Suppressor macrophage treated with lipopolysaccharide for 4 hours (primary cell): ENCODE measurements at regions not wholly inside any gene's neighbourhood (a gene's known extent, or its start where the extent isn't known, plus 50 kb on each side); places are given as distances from the start of the nearest gene placed in this dataset.

Experiments used
- DNase-seq: peaks from one replicate; pipeline ENCODE4 v3.0.0-alpha.2; 2020

DNA sequence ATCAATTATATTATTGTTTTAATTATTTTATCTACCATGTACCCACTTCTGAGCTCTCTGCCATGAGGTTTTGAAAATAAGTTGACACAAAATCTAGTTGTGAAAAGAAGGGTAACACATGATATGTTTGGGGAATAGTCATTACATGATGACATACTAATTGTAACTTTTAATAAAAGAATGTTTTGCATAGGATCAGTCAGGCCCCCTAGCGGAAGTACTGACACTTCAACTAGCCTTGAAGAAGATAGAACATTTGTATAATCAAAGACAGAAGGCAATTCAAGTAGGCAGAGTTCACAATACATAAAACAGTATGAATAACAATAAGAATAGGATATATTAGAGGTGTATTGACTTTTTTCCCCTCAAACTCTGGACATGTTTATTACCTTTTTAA lies 1191.0 kb upstream of the AGA start:
- DNase-seq = no peak

DNA sequence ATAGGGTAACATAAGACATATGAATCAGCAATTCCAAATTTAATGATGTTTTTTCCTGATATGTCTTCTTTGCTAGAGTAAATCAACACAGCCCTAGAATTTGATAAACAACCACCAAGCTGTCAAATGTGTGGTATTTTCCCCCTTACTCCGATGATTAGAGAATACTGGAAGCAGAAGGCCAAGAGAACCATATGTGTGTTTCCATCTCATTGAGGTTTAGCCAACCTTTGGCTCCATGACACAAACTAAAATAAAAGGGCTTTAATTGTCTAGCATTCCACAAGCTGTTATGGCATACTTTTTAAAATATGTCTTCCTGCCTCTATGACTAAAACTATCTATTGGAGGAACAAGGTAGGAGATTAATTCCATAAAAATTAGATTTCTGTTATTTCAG lies 1222.4 kb upstream of the AGA start:
- no peak for DNase-seq

DNA sequence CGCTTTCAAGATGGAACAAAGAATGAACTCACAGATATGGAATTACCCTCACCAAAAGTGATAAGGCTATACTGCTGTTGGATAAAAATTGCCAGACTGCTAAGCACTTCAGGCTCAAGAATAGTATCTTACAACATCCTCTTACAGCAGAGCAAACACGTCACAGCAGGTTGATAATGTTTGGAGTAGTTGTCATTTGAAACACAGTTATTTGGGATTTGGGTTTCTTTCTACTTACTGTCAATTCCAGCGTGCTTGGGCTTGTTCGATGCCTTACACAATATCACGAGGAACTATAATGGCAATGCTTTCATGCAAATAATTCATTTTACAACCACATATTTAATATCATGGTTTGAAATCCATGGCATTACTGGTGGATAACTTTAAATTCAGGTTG lies 1223.7 kb upstream of the AGA start:
- DNase-seq = no peak

DNA sequence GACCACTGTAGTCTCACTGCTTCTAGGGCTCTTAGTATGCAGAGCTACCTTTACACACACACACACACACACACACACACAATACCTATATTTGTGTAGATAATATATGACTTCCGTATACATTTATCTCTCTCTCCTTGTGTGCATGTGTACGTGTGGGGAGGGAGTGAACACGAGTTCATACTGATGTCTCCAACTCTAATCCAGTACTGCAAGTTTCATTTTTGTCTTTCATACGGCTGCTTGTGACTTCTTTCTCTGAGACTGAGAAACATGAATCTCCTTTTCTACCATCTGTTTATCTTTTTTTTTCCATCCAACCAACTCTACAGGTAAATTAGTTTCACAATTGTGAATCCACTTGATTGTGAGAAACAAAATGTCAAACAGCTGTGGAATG lies 1229.5 kb upstream of the AGA start:
- DNase-seq = no peak

DNA sequence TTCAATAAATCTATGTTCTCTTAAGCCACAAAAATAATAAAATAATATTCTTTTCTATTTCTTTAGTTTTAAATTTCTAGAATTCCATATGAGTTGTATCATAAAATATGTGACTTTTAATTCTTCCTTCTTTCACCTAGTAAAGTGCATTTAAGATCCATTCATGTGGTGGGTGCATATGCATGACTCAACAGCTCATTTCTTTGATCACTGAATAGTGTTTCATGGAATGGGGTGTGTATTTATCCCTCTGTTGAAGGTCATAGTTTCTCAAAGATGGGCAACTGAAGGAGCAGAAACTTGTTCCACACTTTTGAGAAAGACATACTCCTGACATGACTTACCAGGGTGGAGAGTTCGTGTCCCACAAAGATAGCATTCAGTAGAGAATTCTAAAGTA lies 1230.3 kb upstream of the AGA start:
- DNase-seq = no peak

DNA sequence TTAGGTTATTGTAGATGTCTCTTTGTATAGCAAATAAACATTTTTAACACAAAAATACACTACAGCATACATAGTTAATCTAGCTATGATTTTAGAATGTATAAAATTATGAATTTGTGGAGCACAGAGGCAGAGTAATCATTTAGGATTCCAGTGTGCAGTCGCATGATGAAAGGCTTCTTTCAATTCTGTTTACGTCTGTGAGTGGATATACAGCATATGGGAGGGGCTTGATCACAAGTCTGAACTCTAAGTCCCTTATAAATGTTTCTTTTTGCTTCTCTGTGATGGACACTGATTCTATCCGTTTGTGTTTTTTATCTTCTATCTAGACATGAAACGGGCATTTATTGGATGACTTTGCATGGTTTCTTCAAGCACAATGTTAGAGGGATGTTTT lies 1239.6 kb upstream of the AGA start:
- no peak for DNase-seq

DNA sequence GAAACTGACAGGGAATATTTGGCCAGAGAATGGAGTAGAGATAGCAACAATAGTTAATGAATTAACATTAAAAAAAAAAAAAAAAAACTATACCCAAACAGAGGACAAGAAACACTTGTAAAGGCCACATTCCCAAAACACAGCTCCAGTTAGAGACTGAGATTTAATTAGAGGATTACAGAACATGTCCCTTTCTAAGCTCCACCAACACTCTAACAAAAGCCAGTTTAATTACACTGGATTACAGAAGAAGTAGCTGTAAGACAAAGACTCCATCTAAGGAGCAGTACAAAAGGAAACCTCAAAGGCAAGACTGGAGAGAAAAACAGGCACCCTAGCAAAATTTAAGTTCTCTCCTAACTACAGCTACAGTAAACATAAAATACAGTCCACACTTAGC lies 1247.7 kb upstream of the AGA start:
- no peak for DNase-seq

DNA sequence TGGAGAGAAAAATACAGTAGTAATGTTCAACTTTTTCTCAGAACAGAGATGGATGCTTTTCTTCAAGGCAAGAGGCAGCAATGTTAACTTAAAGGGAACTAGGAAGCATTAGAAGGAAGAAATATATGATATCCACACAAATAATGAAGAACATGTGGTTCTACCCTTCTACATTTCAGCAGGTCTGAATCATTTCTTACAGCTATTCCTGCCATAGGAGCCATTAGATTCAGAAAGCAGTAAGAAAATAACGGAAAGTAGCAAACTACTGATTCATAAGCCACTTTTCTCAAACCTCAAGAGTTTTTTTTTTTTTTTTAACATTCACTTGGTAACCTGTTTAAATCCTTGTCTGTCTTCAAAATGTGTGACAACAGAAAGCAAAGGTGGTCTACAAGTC lies 1251.6 kb upstream of the AGA start:
- DNase-seq = no peak

DNA sequence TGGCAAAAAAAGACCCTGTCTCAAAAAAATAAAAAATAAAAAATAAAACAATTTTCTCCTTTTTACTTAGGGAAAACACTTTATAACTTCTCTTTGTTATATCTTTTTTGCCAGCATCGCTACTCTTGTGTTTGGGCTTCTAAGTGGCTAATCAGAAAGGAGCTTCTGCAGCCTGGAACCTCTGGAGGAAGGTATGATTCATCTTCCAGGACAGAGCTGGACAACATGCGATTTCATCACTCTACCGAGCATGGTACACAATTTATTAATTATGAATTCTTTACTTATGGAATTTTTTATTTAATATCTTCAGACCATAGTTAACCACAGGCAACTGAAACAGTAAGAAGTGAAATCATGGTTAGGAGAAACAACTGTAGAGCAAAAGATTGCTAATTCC lies 1254.3 kb upstream of the AGA start:
- DNase-seq = no peak

DNA sequence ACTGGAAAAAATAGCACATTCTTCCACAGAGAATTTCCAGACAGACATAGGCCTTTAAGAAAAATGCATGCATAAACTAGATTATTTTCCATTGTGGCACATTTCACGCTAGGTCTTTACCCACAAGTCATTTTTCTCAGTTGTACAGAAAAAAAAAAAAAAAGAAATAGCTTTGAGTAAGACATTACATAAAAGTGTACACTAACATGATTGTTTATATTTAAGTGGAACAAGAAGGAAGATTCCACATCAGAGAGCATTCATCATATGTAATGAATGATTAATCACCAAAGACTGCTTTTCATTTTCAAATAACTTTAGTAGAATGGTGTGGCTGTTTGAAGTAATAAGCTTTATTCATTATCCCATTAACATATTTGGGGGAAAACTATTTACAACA lies 1270.2 kb upstream of the AGA start:
- no peak for DNase-seq

DNA sequence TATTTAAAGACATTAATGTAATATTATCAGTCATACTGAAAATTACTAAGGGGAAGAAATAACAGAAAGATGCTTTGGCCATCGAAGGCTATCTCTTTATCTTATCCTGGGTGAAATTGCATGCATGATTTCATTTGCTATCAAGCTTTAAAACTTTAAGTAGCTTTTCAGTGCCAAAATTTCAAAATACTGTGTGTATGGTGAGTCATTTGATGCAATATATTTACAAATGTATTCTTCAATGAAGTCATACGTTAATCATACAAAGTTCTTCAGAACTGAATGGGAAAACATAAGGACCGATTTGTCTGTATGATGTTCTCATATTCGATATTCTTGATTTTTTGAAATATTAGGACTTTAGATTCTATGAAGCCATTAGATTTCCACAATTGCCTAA lies 1295.8 kb upstream of the AGA start:
- no peak for DNase-seq

DNA sequence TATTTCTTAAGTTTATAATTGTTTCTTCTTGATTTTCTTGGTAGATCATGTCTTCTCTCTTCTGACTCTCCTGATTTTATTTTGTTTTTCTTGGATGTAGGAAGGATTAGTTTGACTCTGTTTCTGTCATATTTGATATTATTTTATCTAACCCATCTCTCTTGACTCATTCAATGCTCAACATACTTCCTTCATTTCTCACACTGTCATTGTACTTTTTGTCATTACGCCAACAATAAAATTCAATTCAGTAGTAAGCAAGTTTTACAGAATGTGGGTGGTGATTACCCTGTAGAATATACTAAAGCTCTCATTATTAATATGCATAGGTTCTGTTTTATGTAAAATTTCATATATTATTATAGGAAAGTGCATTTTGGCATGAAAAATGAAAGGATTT lies 1303.0 kb upstream of the AGA start:
- no peak for DNase-seq

DNA sequence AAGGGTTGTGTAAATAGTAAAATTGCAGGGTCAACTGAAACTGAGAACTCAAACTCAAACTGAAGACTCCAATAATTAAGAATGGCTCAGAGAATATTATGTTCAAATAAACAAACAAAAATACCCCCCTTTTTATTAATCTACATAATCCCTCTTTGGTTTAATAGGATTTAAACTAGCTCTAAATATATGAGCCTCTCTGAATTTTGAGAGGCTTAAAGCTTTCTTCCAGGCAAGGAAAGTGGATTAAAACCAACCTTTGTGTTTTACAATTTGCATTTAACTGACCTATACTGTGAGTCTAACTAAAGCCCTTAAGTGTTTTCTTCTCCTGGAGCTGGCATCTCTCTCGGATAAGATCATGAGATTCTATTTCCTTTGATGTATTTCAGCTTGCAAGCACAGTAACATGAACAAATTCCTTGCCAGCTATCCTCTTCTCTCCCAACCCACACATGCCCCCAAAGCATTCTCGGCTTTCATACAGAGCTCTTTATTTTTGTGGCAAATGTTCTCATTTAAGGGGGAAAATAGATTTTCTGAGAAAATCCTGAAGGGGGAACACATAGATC lies 1310.8 kb upstream of the AGA start:
- DNase-seq = no peak

DNA sequence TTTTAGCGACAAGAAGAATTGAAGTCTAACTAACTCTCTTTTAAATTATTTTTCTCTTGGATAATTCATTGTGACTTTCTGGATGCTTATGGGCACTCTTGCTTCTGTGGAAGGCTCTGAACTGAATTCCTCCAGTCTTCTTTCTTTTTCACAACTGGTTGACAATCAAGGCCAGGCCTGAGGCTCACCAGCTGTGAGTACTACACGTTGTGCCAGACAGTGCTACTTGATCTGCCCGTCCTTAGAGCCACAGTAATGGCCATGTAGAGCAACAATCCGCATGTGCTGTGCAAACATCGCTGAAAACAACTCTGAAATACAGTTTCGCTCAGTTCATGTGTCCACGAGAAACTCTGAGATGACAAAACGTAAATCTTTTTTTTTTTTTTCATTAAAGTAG lies 1336.3 kb upstream of the AGA start:
- no peak for DNase-seq

DNA sequence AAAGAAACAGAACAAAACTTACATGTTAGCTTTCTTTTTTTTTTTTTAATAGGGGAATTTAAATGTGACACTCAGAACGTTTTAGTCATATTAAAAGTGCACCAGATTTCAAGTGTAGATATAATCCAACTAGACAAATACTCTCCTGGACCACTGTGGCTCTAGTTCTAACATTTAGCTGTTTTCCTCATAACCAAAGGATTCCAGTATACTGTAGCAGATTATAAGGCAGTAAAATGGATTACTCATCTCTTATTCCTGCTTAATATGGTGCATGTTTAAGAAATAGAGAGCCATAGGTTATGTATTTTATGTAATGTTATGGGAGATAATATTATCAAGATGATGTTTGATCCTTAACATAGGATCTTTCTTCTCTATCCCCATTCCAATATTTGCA lies 1339.5 kb upstream of the AGA start:
- DNase-seq = no peak

DNA sequence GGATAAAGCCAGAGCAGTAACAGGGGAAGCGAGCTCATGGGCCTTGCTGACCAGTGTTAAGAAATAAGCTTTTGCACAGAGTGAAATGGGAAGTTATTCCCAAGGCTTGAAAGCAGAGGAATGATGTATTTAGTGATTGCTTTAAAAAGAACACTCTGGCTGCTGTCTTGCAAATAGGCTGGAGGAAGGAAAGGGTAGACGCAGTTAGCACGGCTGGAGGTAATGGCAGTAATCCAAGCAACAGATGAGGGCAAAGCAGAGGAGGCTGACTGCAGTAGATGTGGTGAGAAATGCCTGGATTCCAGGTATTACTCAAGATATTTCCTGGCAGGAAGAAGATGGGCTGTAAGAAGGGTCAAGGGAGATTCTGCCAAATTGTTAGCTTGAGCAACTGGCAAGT lies 1342.3 kb upstream of the AGA start:
- no peak for DNase-seq

DNA sequence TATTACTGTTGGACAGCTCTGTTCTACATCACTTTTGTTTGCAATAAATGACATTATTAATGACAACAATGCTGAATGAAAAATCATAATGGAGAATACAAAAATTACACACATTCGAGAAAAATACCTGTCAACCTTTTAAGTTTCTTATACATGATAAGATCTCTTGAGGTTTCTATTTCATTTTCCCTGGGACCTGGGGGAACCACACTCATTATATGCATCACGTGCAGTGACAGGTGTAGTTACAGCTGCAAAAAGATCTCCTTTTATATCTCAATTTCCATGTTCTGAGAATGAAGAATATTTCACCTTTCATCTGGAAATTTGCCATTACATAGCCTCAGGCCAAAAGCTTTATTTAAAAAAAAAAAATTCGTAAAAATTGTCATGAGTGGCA lies 1347.0 kb upstream of the AGA start:
- no peak for DNase-seq

DNA sequence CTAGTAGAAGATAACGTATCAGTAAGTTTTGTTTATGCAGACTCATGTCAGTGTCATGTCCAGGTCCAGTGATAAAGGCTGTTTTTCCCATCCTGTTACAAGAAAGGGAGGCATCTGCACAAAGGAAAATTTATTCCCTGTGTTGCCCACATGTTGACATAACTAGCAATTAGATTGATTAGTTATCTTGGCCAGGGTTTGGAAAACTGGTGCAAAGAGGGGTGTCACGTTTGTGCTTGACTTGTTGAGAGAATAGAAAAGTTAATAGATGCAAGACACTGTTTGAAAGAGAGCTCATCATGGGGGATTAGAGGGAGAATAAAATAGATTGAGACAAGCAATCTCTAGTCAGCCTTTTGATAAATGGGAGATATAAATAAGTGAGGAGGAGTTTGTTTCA lies 1357.0 kb upstream of the AGA start:
- no peak for DNase-seq

DNA sequence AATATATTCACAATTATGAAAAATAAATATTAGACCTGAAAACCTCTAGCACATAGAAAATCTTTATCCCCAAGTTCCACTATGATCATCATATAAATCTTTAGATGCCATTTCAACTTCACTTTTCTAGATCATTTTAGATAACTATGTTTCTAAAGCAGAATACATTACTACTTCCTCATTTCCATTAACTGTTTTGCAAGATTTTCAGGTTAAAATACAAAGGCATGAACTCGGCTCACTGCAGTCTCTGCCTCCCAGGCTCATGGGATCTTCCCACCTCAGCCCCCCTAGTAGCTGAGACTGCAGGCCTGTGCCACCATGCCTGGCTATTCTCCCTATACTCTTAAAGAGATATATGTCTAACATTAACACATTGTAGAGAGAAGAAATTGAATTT lies 1365.9 kb upstream of the AGA start:
- no peak for DNase-seq

DNA sequence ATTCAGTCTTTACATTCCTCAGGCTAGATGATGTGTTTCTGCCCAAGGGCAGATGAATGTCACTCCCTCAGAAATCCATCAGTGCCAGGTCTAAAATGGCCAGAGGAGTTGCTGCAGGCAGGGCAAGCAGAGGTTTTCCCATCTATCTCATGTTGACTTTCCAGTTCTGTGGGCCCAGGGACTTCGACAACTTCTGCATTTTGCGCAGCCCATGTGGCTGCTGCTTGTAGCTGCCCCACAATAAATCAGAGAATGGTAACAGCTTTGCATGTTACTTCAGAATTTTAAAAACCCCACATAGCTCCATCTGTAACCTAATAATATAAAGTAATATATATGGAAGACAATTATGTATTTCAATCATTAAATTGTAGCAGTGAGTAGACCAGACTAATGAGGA lies 1367.7 kb upstream of the AGA start:
- no peak for DNase-seq

DNA sequence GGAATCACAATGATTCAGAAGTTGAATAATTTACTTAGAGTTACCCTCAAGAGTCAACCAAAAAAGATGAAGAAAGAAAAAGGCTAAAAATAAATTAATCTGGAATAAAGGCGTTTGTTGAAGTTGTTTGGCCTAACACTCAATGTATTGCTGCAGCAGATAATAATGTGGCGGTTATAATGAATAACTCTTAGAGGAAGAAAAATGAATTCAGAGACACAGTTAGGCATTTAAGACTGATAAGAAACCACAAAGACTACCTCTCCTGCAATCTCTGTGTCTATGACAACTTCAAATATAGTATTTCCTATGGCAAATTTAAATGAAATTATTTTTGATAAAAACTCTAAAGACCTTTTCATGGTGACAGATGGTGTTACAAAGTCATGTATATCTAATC lies 1369.1 kb upstream of the AGA start:
- no peak for DNase-seq

DNA sequence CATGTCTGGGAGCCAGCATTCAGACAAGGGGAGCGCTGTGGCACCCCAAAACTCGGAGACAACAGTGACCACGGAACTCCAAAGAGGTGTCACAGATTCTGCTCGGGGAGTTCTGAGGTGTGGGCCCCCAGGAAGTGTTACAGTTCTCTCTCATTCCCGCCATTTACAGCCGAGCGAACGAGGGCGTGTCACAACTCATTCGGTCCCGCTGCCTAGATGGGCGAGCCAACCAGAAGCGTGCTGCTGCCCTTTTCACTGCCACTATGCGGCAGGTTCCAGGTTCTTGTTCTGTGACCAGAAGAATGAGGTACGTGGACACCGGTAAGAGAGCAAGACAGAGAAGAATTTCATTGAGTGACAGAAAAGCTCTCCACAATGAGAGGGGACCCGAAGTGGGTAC lies 1370.6 kb upstream of the AGA start:
- DNase-seq = no peak

DNA sequence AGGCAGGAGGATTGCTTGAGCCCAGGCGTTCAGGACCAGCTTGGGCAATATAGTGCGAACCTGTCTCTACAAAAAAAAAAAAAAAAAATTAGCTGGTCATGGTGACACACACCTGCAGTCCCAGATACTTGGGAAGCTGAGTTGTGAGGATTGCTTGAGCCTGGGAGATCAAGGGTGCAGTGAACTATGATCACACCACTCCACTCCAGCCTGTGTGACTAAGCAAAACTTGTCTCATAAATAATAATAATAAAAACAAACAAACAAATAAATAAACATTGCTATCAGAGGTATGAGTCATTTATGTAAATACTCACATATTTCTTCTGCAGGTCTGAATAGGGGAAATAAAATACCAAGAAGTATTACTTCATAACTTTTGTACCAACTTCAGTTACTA lies 1372.7 kb upstream of the AGA start:
- DNase-seq = no peak

DNA sequence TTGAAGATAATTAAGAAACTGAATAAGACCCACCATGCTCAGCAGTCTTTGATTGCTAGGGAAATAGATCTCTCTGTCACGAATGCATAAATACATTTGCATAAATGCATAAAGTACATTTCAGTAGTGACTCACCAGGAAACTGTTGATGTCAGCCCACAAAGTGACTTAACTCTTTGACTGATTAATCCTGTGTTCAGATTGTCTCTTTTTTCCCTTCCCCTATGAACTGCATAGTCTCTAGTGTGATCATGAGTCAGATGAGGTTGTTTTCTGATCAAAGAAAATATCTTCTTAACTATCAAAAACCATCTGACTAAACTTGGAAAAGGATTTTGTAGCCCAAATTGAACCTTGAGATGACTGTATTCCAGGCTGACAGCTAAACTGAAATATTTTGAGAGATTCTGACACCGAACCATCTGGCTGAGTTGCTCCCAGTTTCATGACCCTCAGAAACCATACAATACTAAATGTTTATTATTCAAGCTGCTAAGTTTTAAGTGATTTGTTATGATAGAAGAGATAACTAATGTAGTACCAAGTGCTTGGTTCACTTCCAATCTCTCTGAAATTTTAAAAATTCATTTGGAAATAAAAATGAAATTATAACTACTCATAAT lies 1381.5 kb upstream of the AGA start:
- DNase-seq = no peak

DNA sequence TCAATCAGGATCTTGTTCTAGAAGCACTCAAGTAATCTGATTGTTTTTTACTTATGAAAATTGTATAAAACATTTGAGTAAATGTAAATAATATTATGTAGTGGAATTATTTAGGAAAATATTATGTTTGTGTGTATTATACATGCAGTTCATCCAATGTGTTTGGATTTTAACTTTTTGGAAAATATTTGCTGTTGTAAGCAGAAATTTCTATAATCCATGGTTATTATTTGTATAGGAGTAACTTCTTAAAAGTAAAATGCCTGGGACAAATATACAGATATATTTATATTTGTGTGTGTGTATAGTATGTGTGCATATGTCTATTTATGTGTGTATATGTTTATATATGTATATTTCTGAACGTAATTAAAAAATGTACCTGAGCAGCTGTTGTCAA lies 1394.6 kb upstream of the AGA start:
- DNase-seq = no peak

DNA sequence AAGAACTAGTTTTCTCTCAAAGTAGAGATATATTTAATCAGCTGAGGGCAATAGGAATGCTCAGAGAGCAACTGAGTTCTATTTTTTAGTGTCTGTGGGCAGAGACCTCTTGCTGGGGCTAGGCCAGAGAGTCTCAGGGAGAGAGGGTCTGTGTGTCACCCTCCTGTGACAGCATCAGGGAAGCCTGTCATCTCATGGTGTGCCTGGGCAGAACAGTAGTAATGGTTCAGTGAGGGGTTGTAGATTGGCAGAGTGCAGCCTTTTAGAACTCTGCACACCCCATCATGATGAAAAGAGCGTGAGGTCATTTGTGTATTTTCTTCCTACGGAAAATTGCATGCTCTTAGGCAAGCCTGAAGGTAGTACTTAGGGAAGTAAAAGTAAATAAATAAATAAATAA lies 1396.5 kb upstream of the AGA start:
- DNase-seq = no peak
